NCI-H446 treated with DMSO at 0.1 percent for 48 hours (cell line): ENCODE measurements at regions not wholly inside any gene's neighbourhood (a gene's known extent, or its start where the extent isn't known, plus 50 kb on each side); places are given as distances from the start of the nearest gene placed in this dataset.
"Not testable (repeated sequence)": the region's sequence is repeated elsewhere in the genome, so short reads cannot be mapped to it uniquely, and the experiment has no call there.

ENCODE experiments used
- DNase-seq: peaks from one replicate; lab custom pipeline; 2025; lab: John Stamatoyannopoulos, UW

GRCh38 chr16:5763176-5763575 lies 665.6 kb upstream of the EEF2KMT start:
- no peak for DNase-seq

DNA sequence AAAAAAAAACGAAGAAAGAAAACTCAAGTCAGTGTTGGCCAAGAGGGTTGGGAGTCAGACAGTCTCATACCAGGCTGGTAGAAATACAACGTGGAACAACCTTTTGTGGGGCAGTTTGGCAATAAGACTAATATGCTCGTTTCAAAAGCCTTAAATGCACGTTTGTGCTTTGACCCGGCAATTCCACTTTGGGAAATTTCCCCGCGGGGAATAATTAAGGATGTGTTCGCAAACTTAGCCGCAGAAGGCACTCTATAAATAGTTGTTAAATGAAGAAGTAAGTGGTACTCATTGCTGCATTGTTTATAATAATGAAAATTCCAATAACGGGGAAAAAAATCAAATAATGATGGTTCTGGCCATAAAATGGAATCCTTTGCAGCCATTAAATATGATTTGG lies 664.8 kb upstream of the EEF2KMT start:
- no peak for DNase-seq

DNA sequence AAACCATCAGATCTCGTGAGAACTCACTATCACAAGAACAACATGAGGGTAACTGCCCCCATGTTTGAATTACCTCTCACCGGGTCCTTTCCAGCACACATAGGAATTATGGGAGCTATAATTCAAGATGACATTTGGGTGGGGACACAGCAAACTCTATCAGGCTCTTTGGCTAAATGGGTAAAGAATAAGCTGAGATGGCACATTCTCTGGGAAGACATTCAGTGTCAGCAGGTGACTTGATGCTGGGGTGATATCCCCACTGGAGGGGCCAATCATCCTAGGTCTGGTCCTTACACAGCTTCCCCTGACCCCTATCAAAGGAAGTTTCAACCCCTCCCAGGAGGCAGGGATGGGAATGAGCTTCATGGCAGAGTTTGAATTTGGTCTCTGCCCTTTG lies 664.0 kb upstream of the EEF2KMT start:
- DNase-seq = no peak

GRCh38 chr16:5758281-5758680 lies 660.7 kb upstream of the EEF2KMT start:
- DNase-seq = no peak

GRCh38 chr16:5756969-5757368 lies 659.4 kb upstream of the EEF2KMT start:
- DNase-seq = no peak

- DNase-seq = no peak
Measured at GRCh38 chr16:5753381-5753780, 655.8 kb upstream of the EEF2KMT start.

DNA sequence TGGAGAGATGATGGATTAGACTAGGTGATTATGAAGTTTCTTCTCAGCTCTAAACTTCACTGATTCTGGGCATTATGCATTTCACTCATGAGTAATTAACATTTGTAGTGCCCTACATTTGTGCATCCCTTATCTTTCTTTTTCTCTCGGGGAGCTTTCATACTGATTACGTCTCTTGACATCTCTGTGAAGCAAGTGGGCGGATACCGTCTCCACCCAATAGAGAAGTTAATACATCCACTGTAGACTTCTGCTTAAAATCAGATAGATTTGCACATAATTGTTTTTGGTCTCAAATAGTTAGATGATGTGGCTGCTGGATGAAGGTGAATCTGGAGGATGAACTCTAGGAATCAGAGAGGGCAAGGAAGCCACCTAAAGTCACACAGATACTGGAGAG lies 653.6 kb upstream of the EEF2KMT start:
- DNase-seq = no peak

- not testable (repeated sequence) for DNase-seq
Measured at GRCh38 chr16:5750439-5750838, 652.8 kb upstream of the EEF2KMT start.

GRCh38 chr16:5738586-5738985 lies 641.0 kb upstream of the EEF2KMT start:
- no peak for DNase-seq

- no peak for DNase-seq
Measured at GRCh38 chr16:5736209-5736930, 638.8 kb upstream of the EEF2KMT start.

DNA sequence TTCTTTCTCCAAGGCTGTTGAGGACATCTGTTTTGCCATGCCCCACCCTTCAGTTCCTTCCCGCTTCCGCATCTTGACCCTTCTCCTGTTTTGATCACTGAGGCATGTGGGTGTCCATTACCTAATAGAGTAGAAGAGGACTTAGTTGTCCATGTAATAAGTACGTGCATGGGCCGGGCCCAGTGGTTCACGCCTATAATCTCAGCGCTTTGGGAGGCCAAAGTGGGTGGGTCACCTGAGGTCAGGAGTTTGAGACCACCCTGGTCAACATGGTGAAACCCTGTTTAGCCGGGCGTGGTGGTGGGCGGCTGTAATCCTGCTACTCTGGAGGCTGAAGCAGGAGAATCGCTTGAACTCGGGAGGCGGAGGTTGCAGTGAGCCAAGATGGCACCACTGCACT lies 637.8 kb upstream of the EEF2KMT start:
- no peak for DNase-seq

DNA sequence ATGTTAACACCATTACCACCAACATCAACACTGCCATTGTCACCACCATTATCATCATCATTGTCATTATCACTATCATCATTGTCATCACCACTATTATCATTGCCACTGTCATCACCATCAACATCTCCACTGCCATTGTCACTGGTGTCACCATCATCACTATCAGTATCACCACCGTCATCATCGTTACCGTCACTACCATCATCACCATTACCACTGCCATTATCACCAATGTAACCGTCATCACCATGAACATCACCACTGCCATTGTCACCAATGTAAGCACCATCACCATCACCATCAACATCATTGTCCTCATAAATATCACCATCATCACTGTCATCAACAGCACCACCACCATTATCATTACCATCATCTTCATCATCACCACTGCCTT lies 633.2 kb upstream of the EEF2KMT start:
- DNase-seq = no peak

DNA sequence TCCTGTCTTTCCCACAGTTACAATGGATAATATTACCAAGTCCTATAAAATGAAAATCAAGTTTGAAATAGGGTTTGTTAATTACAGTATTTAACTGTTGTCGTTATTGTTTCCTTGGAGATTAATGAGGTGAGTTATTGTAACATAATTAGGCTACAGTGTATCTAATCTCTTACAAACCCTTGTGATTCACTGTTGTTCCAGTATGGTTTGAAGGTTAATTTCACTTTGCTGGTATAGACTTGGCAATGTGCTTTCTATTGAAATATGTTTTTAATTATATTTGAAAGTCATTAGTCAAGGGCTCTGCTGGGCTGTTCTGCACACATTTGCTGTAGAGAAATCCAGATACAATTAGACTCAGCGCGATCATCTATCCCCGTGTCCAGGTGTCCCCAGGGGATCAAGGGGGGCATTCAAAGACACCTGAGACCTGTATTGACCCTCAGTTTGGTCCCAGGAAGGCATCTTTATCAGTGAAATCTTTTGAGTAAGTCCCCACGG lies 624.6 kb upstream of the EEF2KMT start:
- no peak for DNase-seq

- DNase-seq = no peak
Measured at GRCh38 chr16:5715155-5715554, 617.6 kb upstream of the EEF2KMT start.

DNA sequence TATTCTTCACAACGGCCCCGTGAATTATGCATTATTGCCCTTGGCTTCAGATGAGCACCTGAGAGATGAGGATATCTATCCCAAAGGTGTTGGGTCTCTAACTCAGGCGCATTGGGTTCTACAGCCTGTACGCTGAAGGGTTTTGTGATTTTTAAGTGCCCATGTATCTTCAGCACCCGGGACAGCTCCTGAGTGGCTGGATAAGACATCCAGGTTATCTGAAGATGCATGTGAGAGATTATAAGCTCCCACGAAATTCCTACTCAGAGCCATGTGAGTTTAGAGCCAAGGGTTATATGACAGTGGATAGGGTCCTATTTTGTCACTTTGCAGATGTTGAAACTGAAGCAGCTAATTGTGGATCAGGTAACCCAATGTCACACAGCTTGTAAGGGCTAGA lies 612.3 kb upstream of the EEF2KMT start:
- DNase-seq = no peak

- DNase-seq = no peak
Measured at GRCh38 chr16:5706211-5706610, 608.6 kb upstream of the EEF2KMT start.

DNA sequence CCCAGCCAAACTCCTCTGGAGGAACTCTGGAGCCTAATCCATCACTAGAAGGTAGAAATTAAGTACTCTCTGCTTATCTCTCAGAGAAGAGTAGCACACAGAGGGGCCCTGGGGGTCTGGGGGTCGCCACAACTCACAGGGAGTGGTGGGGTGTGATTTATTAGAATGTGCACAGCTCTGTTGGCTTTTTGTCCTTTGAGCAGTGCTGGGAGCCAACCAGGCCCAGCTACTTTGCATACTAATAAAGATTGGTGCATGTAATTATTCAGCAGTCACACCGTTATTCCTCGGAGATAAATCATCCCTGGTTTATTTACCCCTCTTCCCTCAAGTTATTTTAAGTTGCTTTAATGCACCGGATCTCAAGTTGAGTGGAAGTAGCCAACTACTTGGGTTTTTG lies 606.7 kb upstream of the EEF2KMT start:
- DNase-seq = no peak

DNA sequence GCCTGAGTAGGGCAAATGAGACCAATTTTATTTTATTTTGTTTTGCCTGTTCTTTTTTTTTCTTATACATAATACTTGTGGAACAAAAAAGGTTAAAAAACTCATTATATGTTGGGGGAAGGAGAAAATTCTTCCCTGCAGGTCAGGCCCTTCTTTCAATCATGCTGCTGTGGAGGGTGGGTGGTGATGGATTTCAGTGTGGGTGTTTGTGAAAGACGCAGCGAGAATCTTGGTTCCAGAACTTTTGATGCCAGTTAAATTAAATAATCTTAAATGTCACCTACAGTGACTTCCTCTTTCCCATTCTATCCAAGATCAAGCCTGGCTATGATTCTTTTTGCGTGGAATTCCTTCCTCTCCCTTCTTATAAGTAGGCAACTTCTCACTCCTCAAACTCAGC lies 595.8 kb upstream of the EEF2KMT start:
- no peak for DNase-seq

DNA sequence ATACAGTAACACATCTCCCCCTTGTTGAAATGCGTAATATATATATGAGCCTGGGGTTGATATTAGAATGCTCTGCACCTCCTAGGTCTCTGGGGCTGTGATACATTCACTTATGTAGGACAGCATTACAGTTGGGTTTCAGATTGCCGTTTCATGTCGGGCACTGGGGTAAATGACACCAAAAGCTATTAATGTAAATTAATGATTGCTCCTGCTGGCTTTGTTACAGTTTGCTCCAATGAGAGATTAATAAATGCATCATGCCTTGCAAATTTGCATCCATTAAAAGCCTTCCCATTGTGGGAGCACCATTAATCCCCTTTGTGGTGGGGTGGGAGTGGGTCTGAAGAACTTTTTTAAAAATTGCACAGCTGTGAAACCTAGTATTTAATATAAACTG lies 584.4 kb upstream of the EEF2KMT start:
- DNase-seq = no peak

- DNase-seq = no peak
Measured at GRCh38 chr16:5678371-5678770, 580.8 kb upstream of the EEF2KMT start.

GRCh38 chr16:5671421-5671820 lies 573.8 kb upstream of the EEF2KMT start:
- no peak for DNase-seq

GRCh38 chr16:5670198-5670597 lies 572.6 kb upstream of the EEF2KMT start:
- DNase-seq = no peak

GRCh38 chr16:5668553-5668952 lies 571.0 kb upstream of the EEF2KMT start:
- no peak for DNase-seq

DNA sequence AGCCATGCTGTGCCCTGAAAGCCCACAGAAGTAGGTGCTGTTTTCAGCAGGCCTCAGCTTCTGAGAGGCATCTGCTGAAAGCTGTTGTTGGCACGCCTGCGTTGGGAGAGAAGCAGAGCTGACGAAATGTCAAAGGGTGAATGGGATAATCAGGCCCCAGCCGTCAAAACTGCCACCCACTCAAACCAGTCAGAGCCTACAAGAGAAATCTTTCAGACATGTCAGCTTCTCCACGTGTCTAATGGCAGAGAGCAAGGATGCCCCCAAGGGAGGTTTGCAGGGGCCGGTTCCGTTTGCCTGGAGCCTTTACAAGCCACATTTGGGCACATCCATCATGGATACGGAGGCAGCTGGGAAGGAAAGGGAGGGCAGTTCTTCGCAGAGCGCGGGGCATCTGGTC lies 568.2 kb upstream of the EEF2KMT start:
- DNase-seq = no peak
